ENCODE measurements at regions not wholly inside any gene's neighbourhood (a gene's known extent, or its start where the extent isn't known, plus 50 kb on each side); places are given as distances from the start of the nearest gene placed in this dataset.

DNA sequence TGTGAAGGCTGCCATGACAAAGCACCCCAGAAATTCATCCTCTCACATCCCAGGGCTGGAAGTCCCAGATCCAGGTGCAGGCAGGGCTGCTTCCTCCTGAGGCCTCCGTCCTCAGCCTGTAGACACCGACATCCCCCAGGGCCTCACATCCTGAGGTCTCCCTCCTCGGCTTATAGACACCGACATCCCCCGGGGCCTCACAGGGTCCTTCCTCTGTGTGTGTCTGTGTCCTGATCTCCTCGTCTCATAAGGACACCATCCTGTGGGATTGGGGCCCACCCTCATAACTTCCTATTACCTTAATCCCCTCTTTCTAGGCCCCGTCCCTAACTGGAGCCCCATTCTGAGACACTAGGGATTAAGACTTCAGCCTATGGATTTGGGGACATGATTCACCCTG, 92.0 kb upstream of the SNTG2 start:
- ChIA-PET CTCF (interaction anchor here (0.9 to 1.4 kb wide), 2 partner anchors 22 to 143 kb away, joined by 3 to 4 read pairs; no protein-coding TSS in a partner anchor), POLR2A (no interaction called here)
- no peak for DNase-seq

More for the DNA sequence above, 92.0 kb upstream of the SNTG2 start:
- no peaks in the 10 kb centered on the region for H3K9me2 ChIP-seq
- 48% methylated on average over 7 of the region's 7 CpGs for WGBS (ENCODE audit: low lambda C conversion rate)
- H3K4me3 ChIP-seq (ENCODE audit: low read depth in 2 of 2, low read length in 1 of 2), result no peak overlapping the region
- no peaks in the 10 kb centered on the region for H3K79me2 ChIP-seq (ENCODE audit: insufficient read depth)
- H3K9me3 ChIP-seq, result no peaks in the 10 kb centered on the region; the same call in 1 of the 2 replicates
- no peak overlapping the region for H3K27ac ChIP-seq (ENCODE audit: low read depth in 2 of 2, low read length in 1 of 2)
- H4K20me1 ChIP-seq (ENCODE audit: insufficient read depth), result no peaks in the 10 kb centered on the region
- H3F3A ChIP-seq (replicated peaks; ENCODE audit: insufficient read depth), result no peaks in the 10 kb centered on the region
- no peaks in the 10 kb centered on the region for H3K36me3 ChIP-seq (replicated peaks in 1 of 2; ENCODE audit: control insufficient read depth in 1 of 2, insufficient read depth in 2 of 2, low read length in 1 of 2)
- H3K4me2 ChIP-seq, result no peak overlapping the region
- H3K4me1 ChIP-seq (ENCODE audit: control insufficient read depth in 1 of 2, insufficient read depth in 2 of 2, low read depth in 1 of 2, low read length in 1 of 2), result peaks cover 0 to 22% of the 10 kb centered on the region in 2 experiments; a peak in 2 of 4 replicates
- H3K9ac ChIP-seq, result no peak overlapping the region
- no peak overlapping the region for H2AFZ ChIP-seq (ENCODE audit: low read depth)
- no peaks in the 10 kb centered on the region for H3K27me3 ChIP-seq (ENCODE audit: insufficient read depth)
- no peak for TF ChIP-seq EP300 (IDR thresholded peaks at IDR 0.05; ENCODE audit: borderline replicate concordance in 1 of 2, low read depth in 1 of 2, low read length in 1 of 2)
- no peak for TF ChIP-seq RFX5 (IDR thresholded peaks at IDR 0.05; ENCODE audit: low read length)
- TF ChIP-seq, protein P1, sequence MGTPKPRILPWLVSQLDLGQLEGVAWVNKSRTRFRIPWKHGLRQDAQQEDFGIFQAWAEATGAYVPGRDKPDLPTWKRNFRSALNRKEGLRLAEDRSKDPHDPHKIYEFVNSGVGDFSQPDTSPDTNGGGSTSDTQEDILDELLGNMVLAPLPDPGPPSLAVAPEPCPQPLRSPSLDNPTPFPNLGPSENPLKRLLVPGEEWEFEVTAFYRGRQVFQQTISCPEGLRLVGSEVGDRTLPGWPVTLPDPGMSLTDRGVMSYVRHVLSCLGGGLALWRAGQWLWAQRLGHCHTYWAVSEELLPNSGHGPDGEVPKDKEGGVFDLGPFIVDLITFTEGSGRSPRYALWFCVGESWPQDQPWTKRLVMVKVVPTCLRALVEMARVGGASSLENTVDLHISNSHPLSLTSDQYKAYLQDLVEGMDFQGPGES (IDR thresholded peaks at IDR 0.05; ENCODE audit: low read depth, low read length), result no peak
- no peak for TF ChIP-seq RCOR1 (IDR thresholded peaks at IDR 0.05; ENCODE audit: low read length)
- TF ChIP-seq, protein P2, sequence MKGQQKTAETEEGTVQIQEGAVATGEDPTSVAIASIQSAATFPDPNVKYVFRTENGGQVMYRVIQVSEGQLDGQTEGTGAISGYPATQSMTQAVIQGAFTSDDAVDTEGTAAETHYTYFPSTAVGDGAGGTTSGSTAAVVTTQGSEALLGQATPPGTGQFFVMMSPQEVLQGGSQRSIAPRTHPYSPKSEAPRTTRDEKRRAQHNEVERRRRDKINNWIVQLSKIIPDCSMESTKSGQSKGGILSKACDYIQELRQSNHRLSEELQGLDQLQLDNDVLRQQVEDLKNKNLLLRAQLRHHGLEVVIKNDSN (IDR thresholded peaks at IDR 0.05; ENCODE audit: borderline replicate concordance, low read depth), result no peak
- TF ChIP-seq, protein P3, sequence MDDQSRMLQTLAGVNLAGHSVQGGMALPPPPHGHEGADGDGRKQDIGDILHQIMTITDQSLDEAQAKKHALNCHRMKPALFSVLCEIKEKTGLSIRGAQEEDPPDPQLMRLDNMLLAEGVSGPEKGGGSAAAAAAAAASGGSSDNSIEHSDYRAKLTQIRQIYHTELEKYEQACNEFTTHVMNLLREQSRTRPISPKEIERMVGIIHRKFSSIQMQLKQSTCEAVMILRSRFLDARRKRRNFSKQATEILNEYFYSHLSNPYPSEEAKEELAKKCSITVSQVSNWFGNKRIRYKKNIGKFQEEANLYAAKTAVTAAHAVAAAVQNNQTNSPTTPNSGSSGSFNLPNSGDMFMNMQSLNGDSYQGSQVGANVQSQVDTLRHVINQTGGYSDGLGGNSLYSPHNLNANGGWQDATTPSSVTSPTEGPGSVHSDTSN (IDR thresholded peaks at IDR 0.05), result no peak
- no peak for TF ChIP-seq FOXJ3 (CRISPR knock-in tag; IDR thresholded peaks at IDR 0.05)
- no peak for TF ChIP-seq GATA2 (CRISPR knock-in tag; IDR thresholded peaks at IDR 0.05)
- TF ChIP-seq, protein P4, sequence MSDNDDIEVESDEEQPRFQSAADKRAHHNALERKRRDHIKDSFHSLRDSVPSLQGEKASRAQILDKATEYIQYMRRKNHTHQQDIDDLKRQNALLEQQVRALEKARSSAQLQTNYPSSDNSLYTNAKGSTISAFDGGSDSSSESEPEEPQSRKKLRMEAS (IDR thresholded peaks at IDR 0.05; ENCODE audit: low read depth), result no peak
- no peak for TF ChIP-seq MEF2A (IDR thresholded peaks at IDR 0.05; ENCODE audit: borderline replicate concordance, low read depth)
- TF ChIP-seq TAF1 (IDR thresholded peaks at IDR 0.05; ENCODE audit: borderline replicate concordance, low read depth, low read length), result no peak
- no peak for TF ChIP-seq EZH2phosphoT487 (IDR thresholded peaks at IDR 0.05; ENCODE audit: borderline replicate concordance, low read depth)
- TF ChIP-seq ELF1 (IDR thresholded peaks at IDR 0.05), result no peak
- TF ChIP-seq, protein P5, sequence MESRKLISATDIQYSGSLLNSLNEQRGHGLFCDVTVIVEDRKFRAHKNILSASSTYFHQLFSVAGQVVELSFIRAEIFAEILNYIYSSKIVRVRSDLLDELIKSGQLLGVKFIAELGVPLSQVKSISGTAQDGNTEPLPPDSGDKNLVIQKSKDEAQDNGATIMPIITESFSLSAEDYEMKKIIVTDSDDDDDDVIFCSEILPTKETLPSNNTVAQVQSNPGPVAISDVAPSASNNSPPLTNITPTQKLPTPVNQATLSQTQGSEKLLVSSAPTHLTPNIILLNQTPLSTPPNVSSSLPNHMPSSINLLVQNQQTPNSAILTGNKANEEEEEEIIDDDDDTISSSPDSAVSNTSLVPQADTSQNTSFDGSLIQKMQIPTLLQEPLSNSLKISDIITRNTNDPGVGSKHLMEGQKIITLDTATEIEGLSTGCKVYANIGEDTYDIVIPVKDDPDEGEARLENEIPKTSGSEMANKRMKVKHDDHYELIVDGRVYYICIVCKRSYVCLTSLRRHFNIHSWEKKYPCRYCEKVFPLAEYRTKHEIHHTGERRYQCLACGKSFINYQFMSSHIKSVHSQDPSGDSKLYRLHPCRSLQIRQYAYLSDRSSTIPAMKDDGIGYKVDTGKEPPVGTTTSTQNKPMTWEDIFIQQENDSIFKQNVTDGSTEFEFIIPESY (IDR thresholded peaks at IDR 0.05; ENCODE audit: borderline replicate concordance, low read depth), result no peak
- TF ChIP-seq MXI1 (IDR thresholded peaks at IDR 0.05; ENCODE audit: low read depth, low read length), result no peak
- TF ChIP-seq, protein P6, sequence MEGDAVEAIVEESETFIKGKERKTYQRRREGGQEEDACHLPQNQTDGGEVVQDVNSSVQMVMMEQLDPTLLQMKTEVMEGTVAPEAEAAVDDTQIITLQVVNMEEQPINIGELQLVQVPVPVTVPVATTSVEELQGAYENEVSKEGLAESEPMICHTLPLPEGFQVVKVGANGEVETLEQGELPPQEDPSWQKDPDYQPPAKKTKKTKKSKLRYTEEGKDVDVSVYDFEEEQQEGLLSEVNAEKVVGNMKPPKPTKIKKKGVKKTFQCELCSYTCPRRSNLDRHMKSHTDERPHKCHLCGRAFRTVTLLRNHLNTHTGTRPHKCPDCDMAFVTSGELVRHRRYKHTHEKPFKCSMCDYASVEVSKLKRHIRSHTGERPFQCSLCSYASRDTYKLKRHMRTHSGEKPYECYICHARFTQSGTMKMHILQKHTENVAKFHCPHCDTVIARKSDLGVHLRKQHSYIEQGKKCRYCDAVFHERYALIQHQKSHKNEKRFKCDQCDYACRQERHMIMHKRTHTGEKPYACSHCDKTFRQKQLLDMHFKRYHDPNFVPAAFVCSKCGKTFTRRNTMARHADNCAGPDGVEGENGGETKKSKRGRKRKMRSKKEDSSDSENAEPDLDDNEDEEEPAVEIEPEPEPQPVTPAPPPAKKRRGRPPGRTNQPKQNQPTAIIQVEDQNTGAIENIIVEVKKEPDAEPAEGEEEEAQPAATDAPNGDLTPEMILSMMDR (IDR thresholded peaks at IDR 0.05), result no peak
- TF ChIP-seq FOSL2 (IDR thresholded peaks at IDR 0.05; ENCODE audit: borderline replicate concordance, low read depth), result no peak
